ENCODE measurements at regions not wholly inside any gene's neighbourhood (a gene's known extent, or its start where the extent isn't known, plus 50 kb on each side); places are given as distances from the start of the nearest gene placed in this dataset.
A peak's percentile ranks its signal among the peaks of the same experiment; 100 is the strongest.
"Not testable (repeated sequence)": the region's sequence is repeated elsewhere in the genome, so short reads cannot be mapped to it uniquely, and the experiment has no call there.

- Mint-ChIP-seq H3K27ac (no peak overlapping the region), H3K4me1 (no peaks in the 10 kb centered on the region), H3K27me3 (no peaks in the 10 kb centered on the region), H3K36me3 (ENCODE audit: low read depth) (peaks cover 3% of the 10 kb centered on the region), H3K4me3 (no peak overlapping the region), H3K9me3 (ENCODE audit: low read depth) (peaks cover 9% of the 10 kb centered on the region)
- intact Hi-C loops (cut with DNase I, micrococcal nuclease) = loop anchor here in 1 of 2 experiments (10.0 kb wide), 1 partner anchor 252 kb away; no protein-coding TSS in a partner anchor
- POLR2A ChIA-PET = no interaction called here
- CTCF ChIA-PET = interaction anchor here (0.6 to 1.6 kb wide), 5 partner anchors 11 to 463 kb away, joined by 3 to 6 read pairs (median 3); no protein-coding TSS in a partner anchor
- no peak for ATAC-seq
- DNase-seq = peak; percentile 7
Measured at GRCh38 chr3:153513236-153513635, 351.2 kb downstream of the RAP2B start.

- CTCF ChIA-PET = interaction anchor here (1.2 kb wide), 1 partner anchor 61 kb away, joined by 3 read pairs; no protein-coding TSS in a partner anchor
- DNase-seq (no peak), ATAC-seq (no peak)
- Mint-ChIP-seq H3K4me1 (no peaks in the 10 kb centered on the region), H3K27ac (no peak overlapping the region), H3K4me3 (no peak overlapping the region), H3K27me3 (no peaks in the 10 kb centered on the region), H3K9me3 (ENCODE audit: low read depth) (peaks cover 1% of the 10 kb centered on the region), H3K36me3 (ENCODE audit: low read depth) (peaks cover 2% of the 10 kb centered on the region)
- POLR2A ChIA-PET = no interaction called here
- intact Hi-C loops (cut with DNase I, micrococcal nuclease) = no loop called here
Measured at GRCh38 chr3:153528473-153528872, 366.4 kb downstream of the RAP2B start.

- ChIA-PET CTCF (interaction anchor here (0.9 kb wide), 1 partner anchor 13 kb away, joined by 3 read pairs; no protein-coding TSS in a partner anchor), POLR2A (no interaction called here)
- Mint-ChIP-seq H3K9me3 (ENCODE audit: low read depth) (no peaks in the 10 kb centered on the region), H3K27me3 (no peaks in the 10 kb centered on the region), H3K4me1 (no peaks in the 10 kb centered on the region), H3K27ac (no peak overlapping the region), H3K36me3 (ENCODE audit: low read depth) (no peaks in the 10 kb centered on the region), H3K4me3 (no peak overlapping the region)
- ATAC-seq = no peak
- intact Hi-C loops (cut with DNase I, micrococcal nuclease) = no loop called here
- no peak for DNase-seq
Measured at GRCh38 chr3:153539263-153539662, 377.2 kb downstream of the RAP2B start.

GRCh38 chr3:153545471-153545870, 383.4 kb downstream of the RAP2B start:
- H3K36me3 Mint-ChIP-seq (ENCODE audit: low read depth) = no peaks in the 10 kb centered on the region
- ChIA-PET CTCF (no interaction called here), POLR2A (no interaction called here)
- no peak for DNase-seq
- H3K9me3 Mint-ChIP-seq (ENCODE audit: low read depth) = no peaks in the 10 kb centered on the region
- peaks cover 6% of the 10 kb centered on the region for H3K4me1 Mint-ChIP-seq
- H3K4me3 Mint-ChIP-seq = no peak overlapping the region
- H3K27me3 Mint-ChIP-seq = no peaks in the 10 kb centered on the region
- intact Hi-C loops (cut with DNase I, micrococcal nuclease) = no loop called here
- no peak for ATAC-seq
- H3K27ac Mint-ChIP-seq = no peak overlapping the region

GRCh38 chr3:153547970-153548369, 385.9 kb downstream of the RAP2B start:
- no peaks in the 10 kb centered on the region for H3K27me3 Mint-ChIP-seq
- no peak overlapping the region for H3K27ac Mint-ChIP-seq
- intact Hi-C loops (cut with DNase I, micrococcal nuclease) = no loop called here
- DNase-seq (no peak), ATAC-seq (no peak)
- ChIA-PET CTCF (no interaction called here), POLR2A (no interaction called here)
- no peaks in the 10 kb centered on the region for H3K36me3 Mint-ChIP-seq (ENCODE audit: low read depth)
- no peaks in the 10 kb centered on the region for H3K9me3 Mint-ChIP-seq (ENCODE audit: low read depth)
- H3K4me3 Mint-ChIP-seq = no peak overlapping the region
- H3K4me1 Mint-ChIP-seq = peaks cover 8% of the 10 kb centered on the region

DNA sequence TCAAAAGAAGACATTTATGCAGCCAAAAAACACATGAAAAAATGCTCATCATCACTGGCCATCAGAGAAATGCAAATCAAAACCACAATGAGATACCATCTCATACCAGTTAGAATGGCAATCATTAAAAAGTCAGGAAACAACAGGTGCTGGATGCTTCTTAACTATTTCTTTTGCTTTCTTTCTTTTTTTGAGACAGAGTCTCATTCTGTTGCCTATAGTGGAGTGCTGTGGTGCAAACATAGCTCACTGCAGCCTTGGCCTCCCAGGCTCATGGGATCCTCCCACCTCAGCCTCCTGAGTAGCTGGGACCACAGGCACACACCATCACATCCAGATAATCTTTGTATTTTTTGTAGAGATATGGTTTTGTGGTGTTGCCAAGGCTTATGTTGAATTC, 387.7 kb downstream of the RAP2B start:
- H3K4me1 Mint-ChIP-seq; CTCF ChIA-PET; DNase-seq; H3K4me3 Mint-ChIP-seq; H3K36me3 Mint-ChIP-seq (ENCODE audit: low read depth); H3K9me3 Mint-ChIP-seq (ENCODE audit: low read depth); ATAC-seq; H3K27ac Mint-ChIP-seq; H3K27me3 Mint-ChIP-seq; POLR2A ChIA-PET: not testable (repeated sequence)
- intact Hi-C loops (cut with DNase I, micrococcal nuclease) = loop anchor here in 1 of 2 experiments (5.0 kb wide), 1 partner anchor 73 kb away; no protein-coding TSS in a partner anchor

- Mint-ChIP-seq H3K4me1 (peaks cover 18% of the 10 kb centered on the region), H3K4me3 (no peak overlapping the region), H3K36me3 (ENCODE audit: low read depth) (no peaks in the 10 kb centered on the region), H3K27me3 (no peaks in the 10 kb centered on the region), H3K27ac (no peak overlapping the region), H3K9me3 (ENCODE audit: low read depth) (no peaks in the 10 kb centered on the region)
- DNase-seq = no peak
- POLR2A ChIA-PET = no interaction called here
- ATAC-seq = no peak
- intact Hi-C loops (cut with DNase I, micrococcal nuclease) = loop anchor here (1.0 to 5.0 kb wide), 2 partner anchors 71 to 73 kb away; no protein-coding TSS in a partner anchor
- CTCF ChIA-PET = no interaction called here
Measured at GRCh38 chr3:153551536-153552285, 389.7 kb downstream of the RAP2B start.

GRCh38 chr3:153552887-153553604, 391.0 kb downstream of the RAP2B start:
- POLR2A ChIA-PET = no interaction called here
- Mint-ChIP-seq H3K4me1 (peaks cover 14% of the 10 kb centered on the region), H3K27ac (no peak overlapping the region), H3K36me3 (ENCODE audit: low read depth) (no peaks in the 10 kb centered on the region), H3K9me3 (ENCODE audit: low read depth) (peaks cover 10% of the 10 kb centered on the region), H3K27me3 (no peaks in the 10 kb centered on the region), H3K4me3 (no peak overlapping the region)
- CTCF ChIA-PET = interaction anchor here (0.6 kb wide), 1 partner anchor 65 kb away, joined by 3 read pairs; no protein-coding TSS in a partner anchor
- intact Hi-C loops (cut with DNase I, micrococcal nuclease) = loop anchor here in 1 of 2 experiments (5.0 kb wide), 1 partner anchor 69 kb away; no protein-coding TSS in a partner anchor
- DNase-seq = no peak
- no peak for ATAC-seq

DNA sequence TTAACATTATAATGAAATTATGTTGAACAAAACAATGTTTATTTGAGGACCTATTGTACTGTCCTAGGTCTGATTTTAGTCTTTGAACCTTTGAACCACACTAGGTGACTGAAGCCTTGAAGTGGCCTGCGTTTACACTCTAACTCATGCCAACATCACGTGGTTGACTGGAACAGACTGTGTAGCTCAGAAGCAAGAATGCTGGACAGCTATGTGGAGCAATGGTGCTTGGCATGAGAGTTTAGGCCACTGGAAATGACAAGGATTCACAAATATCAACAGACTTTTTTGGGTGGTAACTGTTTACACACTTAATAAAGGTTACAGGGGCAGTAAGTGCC, 391.5 kb downstream of the RAP2B start:
- Mint-ChIP-seq H3K4me3 (no peak overlapping the region), H3K4me1 (peaks cover 12% of the 10 kb centered on the region), H3K36me3 (ENCODE audit: low read depth) (no peaks in the 10 kb centered on the region), H3K27me3 (no peaks in the 10 kb centered on the region), H3K9me3 (ENCODE audit: low read depth) (peaks cover 15% of the 10 kb centered on the region), H3K27ac (no peak overlapping the region)
- no peak for ATAC-seq
- ChIA-PET POLR2A (no interaction called here), CTCF (interaction anchor here (0.6 kb wide), 1 partner anchor 65 kb away, joined by 3 read pairs; no protein-coding TSS in a partner anchor)
- no peak for DNase-seq
- intact Hi-C loops (cut with DNase I, micrococcal nuclease) = loop anchor here in 1 of 2 experiments (5.0 kb wide), 1 partner anchor 69 kb away; no protein-coding TSS in a partner anchor

- Mint-ChIP-seq H3K9me3 (ENCODE audit: low read depth) (peaks cover 28% of the 10 kb centered on the region), H3K27ac (no peak overlapping the region), H3K36me3 (ENCODE audit: low read depth) (peaks cover 3% of the 10 kb centered on the region), H3K4me1 (peaks cover 12% of the 10 kb centered on the region), H3K4me3 (no peak overlapping the region), H3K27me3 (no peaks in the 10 kb centered on the region)
- peak; percentile 23 for ATAC-seq
- no peak for DNase-seq
- ChIA-PET CTCF (no interaction called here), POLR2A (no interaction called here)
- intact Hi-C loops (cut with DNase I, micrococcal nuclease) = no loop called here
Measured at GRCh38 chr3:153555919-153556318, 393.9 kb downstream of the RAP2B start.

- H3K4me3 Mint-ChIP-seq; CTCF ChIA-PET; H3K4me1 Mint-ChIP-seq; POLR2A ChIA-PET; ATAC-seq; DNase-seq; H3K27ac Mint-ChIP-seq; intact Hi-C loops (cut with DNase I, micrococcal nuclease); H3K36me3 Mint-ChIP-seq (ENCODE audit: low read depth); H3K27me3 Mint-ChIP-seq: not testable (repeated sequence)
- H3K9me3 Mint-ChIP-seq (ENCODE audit: low read depth) = peaks cover 40% of the 10 kb centered on the region
Measured at GRCh38 chr3:153559366-153559765, 397.3 kb downstream of the RAP2B start.

- ChIA-PET CTCF (no interaction called here), POLR2A (no interaction called here)
- Mint-ChIP-seq H3K4me1 (no peaks in the 10 kb centered on the region), H3K4me3 (no peak overlapping the region), H3K9me3 (ENCODE audit: low read depth) (peaks cover 20% of the 10 kb centered on the region), H3K27ac (no peak overlapping the region), H3K27me3 (no peaks in the 10 kb centered on the region), H3K36me3 (ENCODE audit: low read depth) (no peaks in the 10 kb centered on the region)
- intact Hi-C loops (cut with DNase I, micrococcal nuclease) = no loop called here
- no peak for DNase-seq
- ATAC-seq = no peak
Measured at GRCh38 chr3:153567011-153567410, 405.0 kb downstream of the RAP2B start.

Measured in activated CD4-positive, alpha-beta T cell treated with anti-CD3 and anti-CD28 coated beads for 36 hours (primary cell).